ENCODE measurements at regions not wholly inside any gene's neighbourhood (a gene's known extent, or its start where the extent isn't known, plus 50 kb on each side); places are given as distances from the start of the nearest gene placed in this dataset.

GRCh38 chr3:117485841-117486240 is 776.3 kb downstream of the TUSC7 start:
- DNase-seq: no peak

- no peak for DNase-seq
Observed at GRCh38 chr3:117486719-117487716, 777.4 kb downstream of the TUSC7 start.

- DNase-seq: no peak
Observed at GRCh38 chr3:117488983-117489382, 779.4 kb downstream of the TUSC7 start.

- no peak for DNase-seq
Observed at GRCh38 chr3:117489663-117490079, 780.1 kb downstream of the TUSC7 start.

GRCh38 chr3:117490716-117491115 is 781.1 kb downstream of the TUSC7 start:
- no peak for DNase-seq

- no peak for DNase-seq
Observed at GRCh38 chr3:117495620-117496019, 786.0 kb downstream of the TUSC7 start.

GRCh38 chr3:117499189-117499870 is 789.8 kb downstream of the TUSC7 start:
- no peak for DNase-seq

GRCh38 chr3:117507958-117508357 is 798.4 kb downstream of the TUSC7 start:
- no peak for DNase-seq

- no peak for DNase-seq
Observed at GRCh38 chr3:117509858-117510257, 800.3 kb downstream of the TUSC7 start.

- DNase-seq: no peak
Observed at GRCh38 chr3:117510396-117510795, 800.8 kb downstream of the TUSC7 start.

GRCh38 chr3:117512975-117513374 is 803.4 kb downstream of the TUSC7 start:
- DNase-seq: no peak

- no peak for DNase-seq
Observed at GRCh38 chr3:117515309-117515708, 805.7 kb downstream of the TUSC7 start.

GRCh38 chr3:117518364-117518763 is 808.8 kb downstream of the TUSC7 start:
- no peak for DNase-seq

GRCh38 chr3:117519776-117520175 is 810.2 kb downstream of the TUSC7 start:
- no peak for DNase-seq

- DNase-seq: no peak
Observed at GRCh38 chr3:117520582-117520981, 811.0 kb downstream of the TUSC7 start.

- no peak for DNase-seq
Observed at GRCh38 chr3:117523418-117523817, 813.8 kb downstream of the TUSC7 start.

GRCh38 chr3:117524890-117525289 is 815.3 kb downstream of the TUSC7 start:
- no peak for DNase-seq

GRCh38 chr3:117526470-117527079 is 817.0 kb downstream of the TUSC7 start:
- DNase-seq: peak; percentile 16

- DNase-seq: no peak
Observed at GRCh38 chr3:117527346-117527745, 817.8 kb downstream of the TUSC7 start.

- DNase-seq: no peak
Observed at GRCh38 chr3:117528688-117529087, 819.1 kb downstream of the TUSC7 start.

GRCh38 chr3:117531078-117531767 is 821.6 kb downstream of the TUSC7 start:
- no peak for DNase-seq

GRCh38 chr3:117532268-117532667 is 822.7 kb downstream of the TUSC7 start:
- no peak for DNase-seq

GRCh38 chr3:117534138-117534537 is 824.6 kb downstream of the TUSC7 start:
- DNase-seq: no peak

Measured in KG1 (cell line).